ENCODE measurements at regions not wholly inside any gene's neighbourhood (a gene's known extent, or its start where the extent isn't known, plus 50 kb on each side); places are given as distances from the start of the nearest gene placed in this dataset.

DNA sequence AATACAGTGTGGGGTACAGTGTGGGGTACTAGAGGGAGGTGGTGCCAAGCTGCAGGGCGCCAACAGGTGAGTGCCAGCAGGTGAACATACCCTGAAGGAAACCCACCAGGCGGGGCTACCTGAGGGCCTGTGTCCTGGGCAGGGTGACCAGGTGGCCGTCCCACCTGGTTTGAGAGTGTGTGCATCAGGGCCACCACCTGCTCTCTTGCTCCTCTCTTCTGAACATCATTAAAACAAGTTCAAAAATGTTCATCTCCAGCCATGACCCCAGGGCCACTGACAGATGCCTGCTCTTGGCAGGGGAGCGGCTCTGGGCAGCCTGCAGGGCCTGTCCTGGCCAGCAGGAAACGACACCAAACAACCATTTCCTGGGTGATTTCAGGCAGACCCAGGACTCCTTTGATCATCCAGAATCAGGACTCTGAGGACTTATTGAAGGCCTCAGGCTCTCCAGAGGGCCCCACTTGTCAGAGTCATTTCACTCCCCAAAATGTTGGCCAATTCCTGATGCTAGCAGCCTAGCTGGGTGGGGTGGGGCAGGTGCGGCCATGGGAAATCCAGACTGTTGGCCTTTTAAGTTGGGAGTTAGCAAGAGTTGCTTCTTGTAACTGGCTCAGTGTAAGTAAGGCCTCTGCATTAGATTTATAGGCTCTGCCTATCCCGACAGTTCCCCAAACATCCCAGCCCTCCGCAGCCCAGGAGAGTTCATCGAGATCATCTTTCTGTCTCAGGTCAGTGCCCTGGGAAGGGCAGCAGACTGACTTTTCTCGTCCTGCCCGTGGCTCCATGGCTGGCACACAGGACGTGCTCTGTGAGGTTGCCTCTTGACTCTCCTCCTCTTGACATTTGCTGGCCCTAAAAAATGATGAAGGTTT is 111.5 kb upstream of the ZNF236 start:
- TF ChIP-seq SP1 (IDR thresholded peaks at IDR 0.05) (no peak), HDGF (IDR thresholded peaks at IDR 0.05; ENCODE audit: borderline replicate concordance) (no peak), FOXA1 (IDR thresholded peaks at IDR 0.05) (no peak)
